IMR-90 (cell line): ENCODE measurements at regions not wholly inside any gene's neighbourhood (a gene's known extent, or its start where the extent isn't known, plus 50 kb on each side); places are given as distances from the start of the nearest gene placed in this dataset.

Experiments
- ATAC-seq: fragments of 200-7000 bp; cut with Tn5 transposase; 2 replicates; pipeline ENCODE4 v1.9.1; 2020; ENCODE audit warnings: low read depth, mild to moderate bottlenecking, moderate library complexity
- BruUV-seq: library from RNA; stranded (reverse); fragments of 400-500 nt; replicated peaks from 2 replicates; lab custom pipeline; 2021; lab: Mats Ljungman, UMichigan
- CTCF ChIA-PET: fragments of 300-600 bp; formaldehyde crosslinking; extraction: SDS; loops from one replicate; lab custom pipeline; 2021; ENCODE audit warnings: antibody characterized with exemption; lab: Yijun Ruan, JAX
- POLR2A ChIA-PET: fragments of 300-600 bp; sonication (Branson Sonifier 250); formaldehyde crosslinking; loops from one replicate; lab custom pipeline; 2022; ENCODE audit warnings: antibody characterized with exemption; ENCODE audit not compliant: unreplicated experiment; lab: Charles Lee
- DNase-seq: peaks from one replicate; pipeline ENCODE4 v3.0.0; 2013
- H2AFZ ChIP-seq: replicated peaks from 2 replicates; pipeline ENCODE3; 2013; ENCODE audit warnings: low read length, mild to moderate bottlenecking; ENCODE audit not compliant: poor library complexity
- H2AK5ac ChIP-seq: 2 replicates; pipeline ENCODE4 v1.6.1; 2013; ENCODE audit warnings: low read depth, low read length, inconsistent platforms
- H2AK9ac ChIP-seq: replicated peaks from 2 replicates; pipeline ENCODE3; 2013; ENCODE audit warnings: mild to moderate bottlenecking, low read depth, low read length, moderate library complexity; ENCODE audit not compliant: poor library complexity
- H2BK120ac ChIP-seq: 2 replicates; pipeline ENCODE4 v1.6.1; 2013; ENCODE audit warnings: low read depth, low read length, inconsistent platforms
- H2BK15ac ChIP-seq: 3 replicates; pipeline ENCODE4 v1.6.1; 2013; ENCODE audit warnings: low read depth, low read length, inconsistent platforms
- H2BK20ac ChIP-seq: 2 replicates; pipeline ENCODE4 v1.6.1; 2013; ENCODE audit warnings: low read depth, mild to moderate bottlenecking, inconsistent platforms, low read length, moderate library complexity
- H2BK5ac ChIP-seq: 2 replicates; pipeline ENCODE4 v1.6.1; 2013; ENCODE audit warnings: mild to moderate bottlenecking, low read depth, low read length, inconsistent platforms; ENCODE audit not compliant: poor library complexity, severe bottlenecking
- H3K14ac ChIP-seq: replicated peaks from 2 replicates; pipeline ENCODE4 v1.6.1; 2013; ENCODE audit warnings: low read depth, low read length, inconsistent platforms
- H3K18ac ChIP-seq: 2 replicates; pipeline ENCODE4 v1.6.1; 2013; ENCODE audit warnings: low read depth, low read length, control low read depth
- H3K23ac ChIP-seq: 2 replicates; pipeline ENCODE4 v1.6.1; 2013; ENCODE audit warnings: low read depth, low read length, inconsistent platforms
- H3K27ac ChIP-seq: 2 replicates; pipeline ENCODE4 v1.5.1; 2013; ENCODE audit warnings: mild to moderate bottlenecking, control low read depth, low read length; ENCODE audit not compliant: insufficient read depth
- H3K27me3 ChIP-seq: 2 replicates; pipeline ENCODE4 v1.6.1; 2013; ENCODE audit warnings: low read length; ENCODE audit not compliant: control insufficient read depth, insufficient read depth
- H3K36me3 ChIP-seq: 2 replicates; pipeline ENCODE4 v1.6.1; 2013; ENCODE audit warnings: low read length, mixed read lengths; ENCODE audit not compliant: control insufficient read depth, insufficient read depth
- H3K4ac ChIP-seq: 2 replicates; pipeline ENCODE4 v1.6.1; 2013; ENCODE audit warnings: low read depth, low read length, inconsistent platforms
- H3K4me1 ChIP-seq: 2 replicates; pipeline ENCODE4 v1.6.1; 2013; ENCODE audit warnings: low read length, mixed read lengths; ENCODE audit not compliant: control insufficient read depth, insufficient read depth
- H3K4me2 ChIP-seq: 2 replicates; pipeline ENCODE4 v1.6.1; 2013; ENCODE audit warnings: low read depth, mild to moderate bottlenecking, control low read depth, low read length, moderate library complexity
- H3K4me3 ChIP-seq: 2 replicates; pipeline ENCODE4 v1.5.1; 2013; ENCODE audit warnings: low read depth, mild to moderate bottlenecking, control low read depth, low read length, moderate library complexity; ENCODE audit not compliant: insufficient read depth
- H3K56ac ChIP-seq: 2 replicates; pipeline ENCODE4 v1.6.1; 2013; ENCODE audit warnings: low read length, inconsistent platforms; ENCODE audit not compliant: insufficient read depth; ENCODE audit errors: extremely low read depth
- H3K79me1 ChIP-seq, 2 experiments: 2 replicates each; pipeline ENCODE4 v1.6.1; 2013; ENCODE audit warnings: low read length in 2 of 2, inconsistent platforms in 1 of 2, low read depth in 1 of 2
- H3K9ac ChIP-seq: 2 replicates; pipeline ENCODE4 v1.6.1; 2013; ENCODE audit warnings: low read depth, low read length, control low read depth
- H3K9me1 ChIP-seq: 2 replicates; pipeline ENCODE4 v1.6.1; 2013; ENCODE audit warnings: low read length, inconsistent platforms; ENCODE audit not compliant: insufficient read depth
- H3K9me3 ChIP-seq: 2 replicates; pipeline ENCODE4 v1.6.1; 2013; ENCODE audit warnings: low read length; ENCODE audit not compliant: control insufficient read depth, insufficient read depth
- H4K20me1 ChIP-seq: 2 replicates; pipeline ENCODE4 v1.6.1; 2013; ENCODE audit warnings: low read length, inconsistent platforms; ENCODE audit not compliant: insufficient read depth
- H4K5ac ChIP-seq: 2 replicates; pipeline ENCODE4 v1.6.1; 2013; ENCODE audit warnings: mild to moderate bottlenecking, low read depth, low read length, control low read depth
- H4K8ac ChIP-seq, 2 experiments: 2 replicates each; pipeline ENCODE4 v1.6.1; 2013; ENCODE audit warnings: low read depth in 2 of 2, low read length in 2 of 2, control low read depth in 1 of 2, inconsistent platforms in 1 of 2
- H4K91ac ChIP-seq: 2 replicates; pipeline ENCODE4 v1.6.1; 2013; ENCODE audit warnings: low read depth, low read length, inconsistent platforms; ENCODE audit not compliant: insufficient read depth
- CEBPB ChIP-seq: IDR thresholded peaks from 2 replicates; pipeline ENCODE4 v1.6.1; 2012; ENCODE audit warnings: low read depth, low read length, improper control_type of control experiment
- CHD1 ChIP-seq: IDR thresholded peaks from 2 replicates; pipeline ENCODE4 v1.6.1; 2012; ENCODE audit warnings: low read depth, low read length, improper control_type of control experiment
- FOS ChIP-seq: fragments of 150-350 bp; IDR thresholded peaks from 2 replicates; pipeline ENCODE4 v1.6.1; 2016; ENCODE audit warnings: low read depth, low read length
- MXI1 ChIP-seq: IDR thresholded peaks from 2 replicates; pipeline ENCODE4 v1.6.1; 2012; ENCODE audit warnings: low read depth, mild to moderate bottlenecking, low read length, moderate library complexity, borderline replicate concordance
- NFE2L2 ChIP-seq: fragments of 150-350 bp; IDR thresholded peaks from 2 replicates; pipeline ENCODE4 v1.6.1; 2016; ENCODE audit warnings: low read depth, mild to moderate bottlenecking, low read length
- POLR2A ChIP-seq: IDR thresholded peaks from 2 replicates; pipeline ENCODE4 v1.6.1; 2012; ENCODE audit warnings: mild to moderate bottlenecking, low read depth, low read length
- RAD21 ChIP-seq: IDR thresholded peaks from 2 replicates; pipeline ENCODE4 v1.6.1; 2012; ENCODE audit warnings: low read length, improper control_type of control experiment
- RCOR1 ChIP-seq: IDR thresholded peaks from 2 replicates; pipeline ENCODE4 v1.6.1; 2012; ENCODE audit warnings: mild to moderate bottlenecking, low read length, improper control_type of control experiment; ENCODE audit not compliant: insufficient replicate concordance
- RFX5 ChIP-seq: IDR thresholded peaks from 2 replicates; pipeline ENCODE4 v1.8.0; 2012; ENCODE audit warnings: low read depth, mild to moderate bottlenecking, low read length, moderate library complexity
- SMC3 ChIP-seq: fragments of 150-350 bp; IDR thresholded peaks from 2 replicates; pipeline ENCODE4 v1.6.1; 2016; ENCODE audit warnings: low read depth, mild to moderate bottlenecking, antibody characterized with exemption, low read length, moderate library complexity
- WGBS, 2 experiments: methylation state at CpG; one replicate each; pipeline versions ENCODE4 v1.1.5 to v1.1.7; 2013; ENCODE audit warnings: missing lambda C conversion rate in 2 of 2; ENCODE audit not compliant: insufficient read length in 1 of 2; ENCODE audit errors: extremely low coverage in 2 of 2; 5-methylcytosine and 5-hydroxymethylcytosine counted together
- dilution Hi-C: fragments of 300-500 bp; cut with HindIII; formaldehyde crosslinking; loops from one replicate; pipeline ENCODE4 v1.14.3; 2018; ENCODE audit warnings: low sequenced_read_pairs; ENCODE audit not compliant: unreplicated experiment
- in situ Hi-C: fragments of 300-500 bp; cut with MboI; formaldehyde crosslinking; loops from 3 replicates; pipeline ENCODE4 v1.14.3; 2019; ENCODE audit warnings: low sequenced_read_pairs, inconsistent platforms, mixed read lengths
- intact Hi-C: fragments of 100-400 bp; cut with micrococcal nuclease; formaldehyde crosslinking; loops from 2 replicates; pipeline ENCODE4 v1.10.0; 2022
- TF ChIP-seq, protein P1 (sequence below): conservative IDR thresholded peaks from 2 replicates; pipeline ENCODE4 v1.5.1; 2012; ENCODE audit warnings: mild to moderate bottlenecking, low read depth, low read length, improper control_type of control experiment
- TF ChIP-seq, protein P2 (sequence below): fragments of 150-350 bp; IDR thresholded peaks from 2 replicates; pipeline ENCODE4 v1.6.1; 2016; ENCODE audit warnings: low read depth, mild to moderate bottlenecking, low read length, moderate library complexity, borderline replicate concordance
- TF ChIP-seq, protein P3 (sequence below): fragments of 150-350 bp; IDR thresholded peaks from 2 replicates; pipeline ENCODE4 v1.6.1; 2017; ENCODE audit warnings: mild to moderate bottlenecking, antibody characterized with exemption, low read length, low read depth

DNA sequence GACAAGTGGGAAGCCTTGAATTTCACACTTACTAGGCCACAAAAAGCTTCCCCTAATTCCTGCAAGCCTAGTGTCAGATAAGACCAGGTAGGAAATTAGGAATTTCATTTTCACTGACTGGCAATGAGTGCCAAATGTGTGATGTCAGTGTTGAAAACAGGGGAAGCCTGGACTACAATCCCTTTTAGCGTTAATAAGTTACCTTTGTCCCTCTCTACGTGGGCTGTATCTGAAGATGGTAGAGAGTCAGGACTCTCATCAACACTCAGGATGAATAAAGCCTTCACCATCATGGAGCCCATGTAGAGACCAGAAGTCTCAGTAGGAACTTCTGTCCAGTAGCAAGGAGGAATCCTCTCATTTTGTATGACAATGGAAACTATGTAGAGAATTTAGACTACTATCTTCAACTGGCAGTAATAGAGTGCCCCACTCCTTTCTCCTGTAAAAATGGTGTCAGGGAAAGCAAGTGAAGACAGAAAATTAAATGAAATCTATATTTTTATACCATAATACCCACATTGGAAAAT is 324.1 kb upstream of the KLHL1 start:
- no TSS peak for BruUV-seq
- Histone ChIP-seq H3K9me1 (no peaks in the 10 kb centered on the region), H2BK5ac (no peak overlapping the region), H3K56ac (no peak overlapping the region), H3K18ac (no peak overlapping the region), H4K5ac (no peak overlapping the region), H2BK120ac (no peak overlapping the region), H2BK20ac (no peak overlapping the region), H3K36me3 (no peaks in the 10 kb centered on the region), H3K9me3 (peaks cover 2% of the 10 kb centered on the region; the same call in 1 of the 2 replicates), H3K27me3 (no peaks in the 10 kb centered on the region), H3K9ac (no peak overlapping the region), H2BK15ac (no peak overlapping the region), H3K27ac (no peak overlapping the region), H3K23ac (no peak overlapping the region), H4K8ac (no peak overlapping the region), H3K14ac (no peak overlapping the region), H3K4me2 (no peak overlapping the region), H3K4me1 (no peaks in the 10 kb centered on the region), H3K4ac (no peak overlapping the region), H4K91ac (no peak overlapping the region), H4K20me1 (no peaks in the 10 kb centered on the region), H2AK9ac (no peak overlapping the region), H2AFZ (no peak overlapping the region), H3K79me1 (no peaks in the 10 kb centered on the region), H3K4me3 (no peak overlapping the region), H2AK5ac (no peak overlapping the region)
- DNase-seq (no peak), ATAC-seq (no peak)
- no CpG with 5 or more reads among the region's 2 CpGs for WGBS, 2 experiments
- in situ Hi-C loops (no loop called here), dilution Hi-C loops (no loop called here), intact Hi-C loops (no loop called here)
- POLR2A ChIA-PET, result no interaction called here
- CTCF ChIA-PET, result no interaction called here
- TF ChIP-seq NFE2L2, result no peak
- TF ChIP-seq, protein P1, sequence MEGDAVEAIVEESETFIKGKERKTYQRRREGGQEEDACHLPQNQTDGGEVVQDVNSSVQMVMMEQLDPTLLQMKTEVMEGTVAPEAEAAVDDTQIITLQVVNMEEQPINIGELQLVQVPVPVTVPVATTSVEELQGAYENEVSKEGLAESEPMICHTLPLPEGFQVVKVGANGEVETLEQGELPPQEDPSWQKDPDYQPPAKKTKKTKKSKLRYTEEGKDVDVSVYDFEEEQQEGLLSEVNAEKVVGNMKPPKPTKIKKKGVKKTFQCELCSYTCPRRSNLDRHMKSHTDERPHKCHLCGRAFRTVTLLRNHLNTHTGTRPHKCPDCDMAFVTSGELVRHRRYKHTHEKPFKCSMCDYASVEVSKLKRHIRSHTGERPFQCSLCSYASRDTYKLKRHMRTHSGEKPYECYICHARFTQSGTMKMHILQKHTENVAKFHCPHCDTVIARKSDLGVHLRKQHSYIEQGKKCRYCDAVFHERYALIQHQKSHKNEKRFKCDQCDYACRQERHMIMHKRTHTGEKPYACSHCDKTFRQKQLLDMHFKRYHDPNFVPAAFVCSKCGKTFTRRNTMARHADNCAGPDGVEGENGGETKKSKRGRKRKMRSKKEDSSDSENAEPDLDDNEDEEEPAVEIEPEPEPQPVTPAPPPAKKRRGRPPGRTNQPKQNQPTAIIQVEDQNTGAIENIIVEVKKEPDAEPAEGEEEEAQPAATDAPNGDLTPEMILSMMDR, result no peak
- no peak for TF ChIP-seq RFX5
- TF ChIP-seq, protein P2, sequence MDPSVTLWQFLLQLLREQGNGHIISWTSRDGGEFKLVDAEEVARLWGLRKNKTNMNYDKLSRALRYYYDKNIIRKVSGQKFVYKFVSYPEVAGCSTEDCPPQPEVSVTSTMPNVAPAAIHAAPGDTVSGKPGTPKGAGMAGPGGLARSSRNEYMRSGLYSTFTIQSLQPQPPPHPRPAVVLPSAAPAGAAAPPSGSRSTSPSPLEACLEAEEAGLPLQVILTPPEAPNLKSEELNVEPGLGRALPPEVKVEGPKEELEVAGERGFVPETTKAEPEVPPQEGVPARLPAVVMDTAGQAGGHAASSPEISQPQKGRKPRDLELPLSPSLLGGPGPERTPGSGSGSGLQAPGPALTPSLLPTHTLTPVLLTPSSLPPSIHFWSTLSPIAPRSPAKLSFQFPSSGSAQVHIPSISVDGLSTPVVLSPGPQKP, result no peak
- no peak for TF ChIP-seq POLR2A
- TF ChIP-seq RAD21, result no peak
- no peak for TF ChIP-seq CEBPB
- TF ChIP-seq MXI1, result no peak
- TF ChIP-seq, protein P3, sequence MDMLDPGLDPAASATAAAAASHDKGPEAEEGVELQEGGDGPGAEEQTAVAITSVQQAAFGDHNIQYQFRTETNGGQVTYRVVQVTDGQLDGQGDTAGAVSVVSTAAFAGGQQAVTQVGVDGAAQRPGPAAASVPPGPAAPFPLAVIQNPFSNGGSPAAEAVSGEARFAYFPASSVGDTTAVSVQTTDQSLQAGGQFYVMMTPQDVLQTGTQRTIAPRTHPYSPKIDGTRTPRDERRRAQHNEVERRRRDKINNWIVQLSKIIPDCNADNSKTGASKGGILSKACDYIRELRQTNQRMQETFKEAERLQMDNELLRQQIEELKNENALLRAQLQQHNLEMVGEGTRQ, result no peak
- TF ChIP-seq CHD1, result no peak
- no peak for TF ChIP-seq SMC3
- TF ChIP-seq FOS, result no peak
- no peak for TF ChIP-seq RCOR1
